ENCODE measurements at regions not wholly inside any gene's neighbourhood (a gene's known extent, or its start where the extent isn't known, plus 50 kb on each side); places are given as distances from the start of the nearest gene placed in this dataset.

- H3K27ac ChIP-seq (replicated peaks), result no peak overlapping the region
- TF ChIP-seq SPI1 (IDR thresholded peaks at IDR 0.05; ENCODE audit: borderline replicate concordance, low read depth), result no peak
- TF ChIP-seq REST (IDR thresholded peaks at IDR 0.05; ENCODE audit: insufficient replicate concordance, low read depth), result no peak
- TF ChIP-seq GABPA (IDR thresholded peaks at IDR 0.05; ENCODE audit: low read depth), result no peak
- TF ChIP-seq POLR2AphosphoS5 (IDR thresholded peaks at IDR 0.05; ENCODE audit: low read depth), result no peak
- TF ChIP-seq CTCF (IDR thresholded peaks at IDR 0.05; ENCODE audit: insufficient read depth, low read length), result no peak
- H3K4me3 ChIP-seq (replicated peaks; ENCODE audit: insufficient read depth, low read length), result no peak overlapping the region
- no peak for DNase-seq (ENCODE audit: low read depth in 1 of 2, low spot score in 1 of 2)
- no peaks in the 10 kb centered on the region for H3K27me3 ChIP-seq (ENCODE audit: insufficient read depth, poor library complexity, severe bottlenecking)
Measured at GRCh38 chr22:49137206-49137840, 690.4 kb downstream of the BRD1 start.

- Histone ChIP-seq H3K27ac (replicated peaks) (no peak overlapping the region), H3K27me3 (ENCODE audit: insufficient read depth, poor library complexity, severe bottlenecking) (no peaks in the 10 kb centered on the region), H3K4me3 (replicated peaks; ENCODE audit: insufficient read depth, low read length) (no peak overlapping the region)
- DNase-seq (ENCODE audit: low read depth in 1 of 2, low spot score in 1 of 2), result no peak
- TF ChIP-seq CTCF (IDR thresholded peaks at IDR 0.05; ENCODE audit: insufficient read depth, low read length), result no peak
- TF ChIP-seq SPI1 (IDR thresholded peaks at IDR 0.05; ENCODE audit: borderline replicate concordance, low read depth), result no peak
- TF ChIP-seq REST (IDR thresholded peaks at IDR 0.05; ENCODE audit: insufficient replicate concordance, low read depth), result no peak
- no peak for TF ChIP-seq GABPA (IDR thresholded peaks at IDR 0.05; ENCODE audit: low read depth)
- TF ChIP-seq POLR2AphosphoS5 (IDR thresholded peaks at IDR 0.05; ENCODE audit: low read depth), result no peak
Measured at GRCh38 chr22:49136816-49137180, 690.9 kb downstream of the BRD1 start.

GRCh38 chr22:49136041-49136815 lies 691.4 kb downstream of the BRD1 start:
- DNase-seq (ENCODE audit: low read depth in 1 of 2, low spot score in 1 of 2), result no peak
- H3K4me3 ChIP-seq (replicated peaks; ENCODE audit: insufficient read depth, low read length), result no peak overlapping the region
- TF ChIP-seq GABPA (IDR thresholded peaks at IDR 0.05; ENCODE audit: low read depth) (no peak), POLR2AphosphoS5 (IDR thresholded peaks at IDR 0.05; ENCODE audit: low read depth) (no peak), REST (IDR thresholded peaks at IDR 0.05; ENCODE audit: insufficient replicate concordance, low read depth) (no peak), SPI1 (IDR thresholded peaks at IDR 0.05; ENCODE audit: borderline replicate concordance, low read depth) (no peak), CTCF (IDR thresholded peaks at IDR 0.05; ENCODE audit: insufficient read depth, low read length) (no peak)
- H3K27ac ChIP-seq (replicated peaks), result no peak overlapping the region
- no peaks in the 10 kb centered on the region for H3K27me3 ChIP-seq (ENCODE audit: insufficient read depth, poor library complexity, severe bottlenecking)

Measured in HL-60 (cell line).